Muscle of leg (tissue), 3 donors: ENCODE measurements at regions not wholly inside any gene's neighbourhood (a gene's known extent, or its start where the extent isn't known, plus 50 kb on each side); places are given as distances from the start of the nearest gene placed in this dataset.

Experiments used
- DNase-seq: peaks from one replicate; pipeline ENCODE4 v3.0.0; 2013
- H3K27ac ChIP-seq: one replicate; pipeline ENCODE4 v1.5.1; 2013; ENCODE audit warnings: mild to moderate bottlenecking, low read length, control low read depth
- H3K27me3 ChIP-seq: one replicate; pipeline ENCODE4 v1.6.1; 2013; ENCODE audit warnings: low read length; ENCODE audit not compliant: control insufficient read depth, insufficient read depth
- H3K36me3 ChIP-seq: one replicate; pipeline ENCODE4 v1.6.1; 2013; ENCODE audit warnings: low read length; ENCODE audit not compliant: control insufficient read depth, insufficient read depth
- H3K4me1 ChIP-seq: one replicate; pipeline ENCODE4 v1.6.1; 2013; ENCODE audit warnings: low read length; ENCODE audit not compliant: control insufficient read depth, insufficient read depth
- H3K4me3 ChIP-seq: one replicate; pipeline ENCODE4 v1.5.1; 2013; ENCODE audit warnings: low read length, control low read depth
- H3K9me3 ChIP-seq: replicated peaks from 2 replicates; pipeline ENCODE4 v1.6.1; 2013; ENCODE audit warnings: low read depth, low read length; ENCODE audit not compliant: control insufficient read depth
- WGBS: methylation state at CpG from one replicate; pipeline ENCODE4 v1.1.5; 2013; ENCODE audit warnings: missing lambda C conversion rate; ENCODE audit not compliant: insufficient coverage; 5-methylcytosine and 5-hydroxymethylcytosine counted together

- H3K9me3 ChIP-seq, result no peaks in the 10 kb centered on the region
- H3K4me3 ChIP-seq, result no peak overlapping the region
- WGBS, result no CpG with 5 or more reads among the region's 4 CpGs
- no peaks in the 10 kb centered on the region for H3K36me3 ChIP-seq
- no peaks in the 10 kb centered on the region for H3K27me3 ChIP-seq
- H3K27ac ChIP-seq, result no peak overlapping the region
- H3K4me1 ChIP-seq, result peaks cover 2% of the 10 kb centered on the region
- DNase-seq, result peak; percentile 96
These were observed 415.1 kb downstream of the ETS1 start for GRCh38 chr11:128172046-128172878.

GRCh38 chr11:128171506-128171905, 415.9 kb downstream of the ETS1 start:
- DNase-seq, result peak; percentile 70
- WGBS, result 40% methylated on average over 1 of the region's 4 CpGs

DNA sequence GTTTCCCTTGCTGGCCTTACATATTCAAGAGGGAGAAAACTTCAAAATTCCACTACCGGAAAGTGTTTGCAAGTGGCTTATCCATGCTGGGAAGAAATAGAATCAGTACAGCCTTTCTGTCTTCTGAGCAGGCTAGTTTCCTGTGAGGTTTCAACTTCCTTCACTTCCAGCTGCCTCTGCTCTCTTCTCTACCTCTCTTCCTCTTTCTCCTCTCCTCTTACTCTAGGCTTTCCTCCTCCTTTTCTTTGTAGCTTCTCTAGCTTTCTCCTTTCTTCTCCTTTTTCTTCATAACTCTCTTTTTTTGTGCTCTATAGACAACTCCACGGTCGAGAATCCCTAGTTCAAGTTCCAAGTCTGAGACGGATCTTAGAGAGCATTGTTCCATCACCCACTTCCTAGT, 421.8 kb downstream of the ETS1 start:
- Histone ChIP-seq H3K27ac (no peak overlapping the region), H3K4me1 (no peaks in the 10 kb centered on the region), H3K4me3 (no peak overlapping the region), H3K9me3 (no peaks in the 10 kb centered on the region), H3K36me3 (no peaks in the 10 kb centered on the region), H3K27me3 (no peaks in the 10 kb centered on the region)
- WGBS, result 81% methylated on average over 3 of the region's 4 CpGs
- no peak for DNase-seq

More at GRCh38 chr11:128171506-128171905, 415.9 kb downstream of the ETS1 start:
- H3K27me3 ChIP-seq, result no peaks in the 10 kb centered on the region
- H3K27ac ChIP-seq, result no peak overlapping the region
- H3K4me1 ChIP-seq, result peaks cover 2% of the 10 kb centered on the region
- no peak overlapping the region for H3K4me3 ChIP-seq
- no peaks in the 10 kb centered on the region for H3K36me3 ChIP-seq
- H3K9me3 ChIP-seq, result no peaks in the 10 kb centered on the region

- no peaks in the 10 kb centered on the region for H3K4me1 ChIP-seq
- no peaks in the 10 kb centered on the region for H3K27me3 ChIP-seq
- no peak overlapping the region for H3K4me3 ChIP-seq
- H3K9me3 ChIP-seq, result no peaks in the 10 kb centered on the region
- H3K27ac ChIP-seq, result no peak overlapping the region
- no peaks in the 10 kb centered on the region for H3K36me3 ChIP-seq
- DNase-seq, result no peak
- WGBS, result 93% methylated on average over 3 of the region's 6 CpGs
These were observed 423.1 kb downstream of the ETS1 start for GRCh38 chr11:128164080-128164741.

- no peak for DNase-seq
- H3K36me3 ChIP-seq, result no peaks in the 10 kb centered on the region
- no peak overlapping the region for H3K4me3 ChIP-seq
- no peak overlapping the region for H3K27ac ChIP-seq
- H3K4me1 ChIP-seq, result no peaks in the 10 kb centered on the region
- no peaks in the 10 kb centered on the region for H3K27me3 ChIP-seq
- WGBS, result no CpG with 5 or more reads among the region's 1 CpG
- no peaks in the 10 kb centered on the region for H3K9me3 ChIP-seq
These were observed 425.4 kb downstream of the ETS1 start for GRCh38 chr11:128161994-128162393.

DNA sequence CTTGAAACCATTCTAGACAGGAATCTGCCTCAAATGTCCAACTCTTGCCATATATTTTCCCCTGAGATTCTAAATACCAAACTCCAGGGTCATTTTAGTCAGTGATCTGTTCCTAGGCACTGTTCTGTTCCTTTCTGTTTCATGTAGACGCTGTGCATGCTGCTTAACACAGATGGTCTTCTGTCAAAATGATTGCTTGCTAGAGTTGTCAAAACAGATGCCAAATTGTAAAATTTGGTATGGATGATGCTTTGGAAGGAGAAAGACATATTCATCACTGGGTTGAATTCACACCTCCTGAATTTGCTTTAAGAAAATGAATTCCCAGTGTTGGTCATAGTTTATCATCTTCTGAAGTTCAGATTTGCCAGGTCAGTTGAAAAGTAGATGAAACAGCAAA, 425.9 kb downstream of the ETS1 start:
- no peak overlapping the region for H3K27ac ChIP-seq
- DNase-seq, result no peak
- H3K27me3 ChIP-seq, result no peaks in the 10 kb centered on the region
- H3K4me1 ChIP-seq, result no peaks in the 10 kb centered on the region
- WGBS, result no CpG with 5 or more reads among the region's 1 CpG
- H3K4me3 ChIP-seq, result no peak overlapping the region
- H3K9me3 ChIP-seq, result no peaks in the 10 kb centered on the region
- no peaks in the 10 kb centered on the region for H3K36me3 ChIP-seq

- DNase-seq, result no peak
- Histone ChIP-seq H3K4me3 (no peak overlapping the region), H3K9me3 (no peaks in the 10 kb centered on the region), H3K27ac (no peak overlapping the region), H3K36me3 (no peaks in the 10 kb centered on the region), H3K27me3 (no peaks in the 10 kb centered on the region), H3K4me1 (no peaks in the 10 kb centered on the region)
- no CpG with 5 or more reads among the region's 4 CpGs for WGBS
These were observed 428.5 kb downstream of the ETS1 start for GRCh38 chr11:128158860-128159259.

- no peaks in the 10 kb centered on the region for H3K36me3 ChIP-seq
- no peaks in the 10 kb centered on the region for H3K4me1 ChIP-seq
- H3K27ac ChIP-seq, result no peak overlapping the region
- DNase-seq, result peak; percentile 84
- 0% methylated on average over 1 of the region's 5 CpGs for WGBS
- H3K9me3 ChIP-seq, result no peaks in the 10 kb centered on the region
- no peak overlapping the region for H3K4me3 ChIP-seq
- H3K27me3 ChIP-seq, result no peaks in the 10 kb centered on the region
These were observed 429.7 kb downstream of the ETS1 start for GRCh38 chr11:128157423-128158298.

- H3K4me3 ChIP-seq, result no peak overlapping the region
- no peak for DNase-seq
- WGBS, result 57% methylated on average over 1 of the region's 3 CpGs
- H3K9me3 ChIP-seq, result no peaks in the 10 kb centered on the region
- no peaks in the 10 kb centered on the region for H3K4me1 ChIP-seq
- H3K27me3 ChIP-seq, result no peaks in the 10 kb centered on the region
- no peak overlapping the region for H3K27ac ChIP-seq
- H3K36me3 ChIP-seq, result no peaks in the 10 kb centered on the region
These were observed 430.9 kb downstream of the ETS1 start for GRCh38 chr11:128156486-128156885.

- Histone ChIP-seq H3K4me3 (no peak overlapping the region), H3K27me3 (no peaks in the 10 kb centered on the region), H3K9me3 (no peaks in the 10 kb centered on the region), H3K36me3 (no peaks in the 10 kb centered on the region), H3K27ac (no peak overlapping the region), H3K4me1 (no peaks in the 10 kb centered on the region)
- no peak for DNase-seq
- no CpG with 5 or more reads among the region's 2 CpGs for WGBS
These were observed 431.8 kb downstream of the ETS1 start for GRCh38 chr11:128155590-128155989.
